GM21423 (cell line): ENCODE measurements at regions not wholly inside any gene's neighbourhood (a gene's known extent, or its start where the extent isn't known, plus 50 kb on each side); places are given as distances from the start of the nearest gene placed in this dataset.

ENCODE experiments used
- ATAC-seq: cut with Tn5 transposase; IDR thresholded peaks from one replicate; pipeline ENCODE4 v1.9.1; 2021; ENCODE audit warnings: mild to moderate bottlenecking, moderate library complexity; ENCODE audit not compliant: unreplicated experiment

- ATAC-seq: no peak
Observed at GRCh38 chr13:31853643-31854326, 114.5 kb downstream of the RXFP2 start.

DNA sequence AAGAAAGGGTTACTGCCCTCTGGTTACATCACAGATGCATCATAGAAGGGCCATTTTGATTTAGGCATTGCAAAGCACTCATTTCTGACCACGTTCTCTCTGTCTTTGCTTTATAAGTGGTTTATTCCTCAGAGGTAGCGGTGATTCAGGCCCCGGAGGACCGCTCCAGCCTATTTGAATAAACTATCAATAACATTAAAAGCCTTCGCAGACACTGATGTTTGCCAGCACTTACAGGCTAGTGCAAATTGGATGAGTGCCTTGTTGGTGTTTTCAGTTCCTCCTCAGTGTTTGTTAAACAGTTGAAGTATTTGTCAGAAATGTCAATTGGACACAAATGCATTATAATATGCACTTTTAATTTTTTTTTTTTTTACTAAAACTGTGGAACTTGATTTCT lies 120.2 kb downstream of the RXFP2 start:
- no peak for ATAC-seq

GRCh38 chr13:31860002-31860401 lies 120.7 kb downstream of the RXFP2 start:
- ATAC-seq: no peak

GRCh38 chr13:31862828-31863227 lies 123.5 kb downstream of the RXFP2 start:
- no peak for ATAC-seq

GRCh38 chr13:31864307-31864706 lies 125.0 kb downstream of the RXFP2 start:
- no peak for ATAC-seq

GRCh38 chr13:31866099-31866498 lies 126.8 kb downstream of the RXFP2 start:
- ATAC-seq: no peak

DNA sequence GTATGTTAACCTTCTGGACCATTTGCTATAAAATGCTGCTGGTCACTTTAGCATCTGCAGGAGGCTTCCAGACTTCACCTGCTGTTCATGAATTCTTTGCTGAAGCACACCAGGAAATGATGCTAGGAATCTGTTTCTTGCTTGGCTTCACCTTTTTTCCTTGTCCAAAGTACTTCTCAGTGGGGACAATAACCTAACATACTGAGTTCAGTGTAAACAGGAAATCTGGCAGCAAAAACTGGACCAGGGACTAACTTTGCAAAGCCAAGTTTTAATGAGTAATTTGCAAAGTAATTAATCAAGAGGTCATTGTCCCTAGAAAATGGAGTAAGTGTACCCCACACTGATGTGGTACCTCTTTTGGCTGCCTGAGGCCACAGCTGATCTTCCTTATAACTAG lies 128.4 kb downstream of the RXFP2 start:
- ATAC-seq: no peak

- no peak for ATAC-seq
Observed at GRCh38 chr13:31869582-31869981, 130.3 kb downstream of the RXFP2 start.

GRCh38 chr13:31870511-31870910 lies 131.2 kb downstream of the RXFP2 start:
- no peak for ATAC-seq

DNA sequence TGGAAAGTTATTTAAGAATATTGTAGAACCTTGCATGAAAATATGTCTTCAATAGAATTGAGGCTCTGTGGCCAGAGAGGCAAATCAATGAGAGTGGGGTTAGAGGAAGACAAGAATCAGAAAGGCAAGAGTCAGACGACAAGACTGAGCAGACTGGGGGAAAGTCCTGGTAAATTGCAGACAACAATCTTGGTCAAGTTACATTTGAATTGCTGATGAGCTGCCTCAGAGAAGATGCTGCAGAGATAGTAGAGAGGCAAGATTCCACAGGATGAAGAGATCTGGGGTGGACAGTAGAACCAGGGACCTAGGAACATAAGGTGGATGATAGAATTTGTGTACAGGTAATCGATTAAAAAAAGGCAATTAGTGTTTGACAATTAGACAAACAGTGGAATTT lies 133.8 kb downstream of the RXFP2 start:
- no peak for ATAC-seq

- no peak for ATAC-seq
Observed at GRCh38 chr13:31875134-31875533, 135.8 kb downstream of the RXFP2 start.

DNA sequence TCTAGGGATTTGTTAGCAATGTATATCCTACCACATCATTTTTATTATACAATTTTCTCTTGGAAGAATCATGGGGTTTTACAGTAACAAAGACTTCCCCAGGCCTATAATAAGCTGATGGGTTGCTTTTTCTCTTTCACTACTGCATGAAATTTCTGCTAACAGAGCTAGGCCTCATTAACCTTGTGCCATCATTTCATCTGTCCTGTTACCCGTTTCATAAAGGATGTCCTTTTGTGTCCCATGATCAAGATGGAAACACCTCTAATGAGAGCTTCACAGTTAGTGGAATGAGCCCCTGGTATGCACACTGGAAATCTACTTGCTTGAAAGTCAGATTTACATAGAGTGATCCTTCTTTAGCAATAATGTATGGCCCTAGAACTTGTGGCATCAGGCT lies 138.7 kb downstream of the RXFP2 start:
- ATAC-seq: no peak

- no peak for ATAC-seq
Observed at GRCh38 chr13:31878495-31878894, 139.2 kb downstream of the RXFP2 start.

GRCh38 chr13:31878955-31879354 lies 139.6 kb downstream of the RXFP2 start:
- no peak for ATAC-seq

DNA sequence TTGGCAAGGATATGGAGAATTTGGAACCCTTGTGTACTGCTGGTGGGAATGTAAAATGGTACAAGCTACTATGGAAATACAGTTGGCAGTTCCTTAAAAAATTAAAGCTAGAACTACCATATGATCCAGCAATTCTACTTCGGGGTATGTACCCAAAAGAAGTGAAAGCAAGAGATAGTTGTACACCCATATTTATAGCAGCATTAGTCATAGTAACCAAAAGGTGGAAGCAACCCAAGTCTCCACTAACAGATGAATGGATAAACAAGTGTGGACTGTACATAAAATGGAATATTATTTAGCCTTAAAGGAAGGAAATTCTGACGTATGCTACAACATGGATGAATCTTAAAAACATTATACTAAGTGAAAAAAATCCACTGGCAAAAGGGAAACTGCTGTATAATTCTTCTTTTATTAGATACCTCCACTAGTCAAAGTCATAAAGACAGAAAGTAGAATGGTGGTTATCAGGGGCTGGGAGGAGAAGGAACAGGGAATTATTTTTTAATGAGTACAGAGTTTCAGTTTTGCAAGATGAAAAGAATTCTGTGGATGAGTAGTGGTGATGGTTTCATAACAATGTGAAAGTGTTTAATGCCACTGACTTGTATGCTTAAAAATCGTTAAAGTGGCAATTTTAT lies 141.6 kb downstream of the RXFP2 start:
- peak; percentile 46 for ATAC-seq

- no peak for ATAC-seq
Observed at GRCh38 chr13:31881495-31881882, 142.2 kb downstream of the RXFP2 start.

- ATAC-seq: no peak
Observed at GRCh38 chr13:31882794-31883193, 143.5 kb downstream of the RXFP2 start.

DNA sequence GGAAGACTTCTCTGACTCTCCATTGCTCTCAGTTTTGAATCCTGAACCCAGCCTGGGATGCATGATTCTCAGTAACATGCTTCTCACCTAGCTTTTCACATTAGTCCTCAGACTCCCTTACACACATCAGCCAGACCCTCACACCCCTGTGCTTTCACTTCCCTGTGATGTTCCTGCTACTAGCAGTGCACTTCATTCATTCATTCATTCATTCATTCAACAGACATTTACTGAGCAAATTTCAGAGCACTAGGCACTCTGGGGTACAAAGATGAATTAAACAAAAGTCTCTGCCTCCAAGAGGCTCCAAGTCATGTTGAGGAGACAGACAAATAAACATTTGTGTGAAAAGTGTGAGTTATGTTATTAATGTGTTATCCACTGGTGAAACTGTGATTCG lies 145.2 kb downstream of the RXFP2 start:
- no peak for ATAC-seq

- no peak for ATAC-seq
Observed at GRCh38 chr13:31885994-31886393, 145.6 kb upstream of the FRY start.

GRCh38 chr13:31887286-31887685 lies 144.3 kb upstream of the FRY start:
- ATAC-seq: no peak

- ATAC-seq: no peak
Observed at GRCh38 chr13:31890946-31891345, 140.6 kb upstream of the FRY start.

DNA sequence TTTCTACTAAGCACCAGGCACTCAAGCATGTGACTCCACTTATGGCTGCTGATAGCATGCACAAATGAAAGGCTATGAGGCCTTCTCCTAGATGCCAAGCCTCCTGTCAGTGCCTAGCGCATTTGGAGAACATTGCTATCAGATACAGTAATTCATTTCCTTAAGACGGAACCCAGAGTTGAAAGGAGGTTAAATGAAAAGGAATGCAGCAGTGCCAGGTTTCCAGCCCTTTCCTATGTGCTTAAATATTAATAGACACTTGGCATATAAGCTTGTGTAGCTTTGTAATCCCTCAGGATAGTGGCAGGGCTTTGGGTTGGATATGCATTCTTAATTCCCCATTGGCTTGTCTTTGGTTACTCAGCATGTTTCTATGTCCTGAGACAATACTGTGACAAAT lies 140.1 kb upstream of the FRY start:
- no peak for ATAC-seq

DNA sequence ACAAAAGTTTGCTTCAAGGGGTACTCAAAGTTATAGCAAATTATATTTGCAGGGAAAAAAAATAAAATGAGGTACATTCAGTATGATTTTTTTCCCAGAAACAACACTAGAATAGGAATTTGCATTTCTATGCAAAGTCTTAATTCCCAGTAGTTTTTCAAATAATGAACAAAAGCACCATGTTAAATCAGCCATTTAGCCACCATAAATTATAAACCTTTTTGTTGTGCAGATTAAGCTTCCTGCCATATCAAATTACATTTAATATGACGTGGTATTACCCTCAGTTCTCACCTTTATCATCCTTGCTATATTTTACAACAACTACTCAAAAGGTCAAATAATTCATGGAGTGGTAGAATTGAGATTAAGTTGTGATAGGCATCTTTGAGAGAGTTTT lies 136.6 kb upstream of the FRY start:
- no peak for ATAC-seq
